Colonic mucosa (tissue), 4 donors: ENCODE measurements at regions not wholly inside any gene's neighbourhood (a gene's known extent, or its start where the extent isn't known, plus 50 kb on each side); places are given as distances from the start of the nearest gene placed in this dataset.
"Not testable (repeated sequence)": the region's sequence is repeated elsewhere in the genome, so short reads cannot be mapped to it uniquely, and the experiment has no call there.

Source experiments
- DNase-seq: peaks from one replicate; pipeline ENCODE4 v3.0.0-alpha.2; 2020
- H3K27ac ChIP-seq: fragments of 200-600 bp; one replicate; pipeline ENCODE4 v1.8.0; 2021
- H3K27me3 ChIP-seq: fragments of 200-600 bp; one replicate; pipeline ENCODE4 v1.8.0; 2021
- H3K36me3 ChIP-seq: fragments of 200-600 bp; one replicate; pipeline ENCODE4 v1.8.0; 2021
- H3K4me1 ChIP-seq: fragments of 200-600 bp; one replicate; pipeline ENCODE4 v1.8.0; 2021; ENCODE audit warnings: mild to moderate bottlenecking
- H3K4me3 ChIP-seq: fragments of 200-600 bp; one replicate; pipeline ENCODE4 v1.8.0; 2021
- H3K9ac ChIP-seq, 2 donors: one replicate each; pipeline ENCODE4 v1.7.0; 2013; ENCODE audit warnings: control low read depth in 2 of 2, low read depth in 2 of 2, low read length in 2 of 2
- H3K9me3 ChIP-seq: fragments of 200-600 bp; one replicate; pipeline ENCODE4 v1.8.0; 2021
- CTCF ChIP-seq: fragments of 200-600 bp; IDR thresholded peaks from one replicate; pipeline ENCODE4 v1.8.0; 2022; ENCODE audit warnings: antibody characterized with exemption, mild to moderate bottlenecking
- intact Hi-C: fragments of 100-400 bp; cut with DNase I; formaldehyde crosslinking; loops from one replicate; pipeline ENCODE4 v1.14.1; 2022
- donor health status: healthy.
- donor health status: DM: no; HTN: no; CAD: no.
- donor health status: DM: no; HTN: no; CAD: no.

- no peak overlapping the region for H3K4me3 ChIP-seq
- intact Hi-C loops = no loop called here
- no peak overlapping the region for H3K9ac ChIP-seq
- no peak for TF ChIP-seq CTCF
- H3K36me3 ChIP-seq = no peaks in the 10 kb centered on the region
- no peak for DNase-seq
- H3K27me3 ChIP-seq = no peaks in the 10 kb centered on the region
- no peak overlapping the region for H3K27ac ChIP-seq
- no peaks in the 10 kb centered on the region for H3K4me1 ChIP-seq
- peaks cover 5% of the 10 kb centered on the region for H3K9me3 ChIP-seq
Measured at GRCh38 chr5:71821029-71821428, 102.0 kb downstream of the CARTPT start.

DNA sequence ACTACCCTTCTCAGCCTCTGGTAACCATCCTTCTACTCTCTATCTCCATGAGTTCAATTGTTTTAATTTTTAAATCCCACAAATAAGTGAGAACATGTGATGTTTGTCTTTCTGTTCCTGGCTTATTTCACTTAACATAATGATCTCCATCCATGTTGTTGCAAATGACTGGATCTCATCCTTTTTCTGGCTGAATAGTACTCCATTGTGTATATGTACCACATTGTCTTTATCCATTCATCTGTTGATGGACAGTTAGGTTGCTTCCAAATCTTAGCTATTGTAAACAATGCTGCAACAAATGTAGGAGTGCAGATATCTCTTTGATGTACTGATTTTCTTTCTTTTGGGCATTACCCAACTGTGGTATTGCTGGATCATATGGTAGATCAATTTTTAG, 103.0 kb downstream of the CARTPT start:
- H3K27ac ChIP-seq, H3K36me3 ChIP-seq, H3K9me3 ChIP-seq, H3K27me3 ChIP-seq, H3K9ac ChIP-seq, H3K4me3 ChIP-seq, intact Hi-C loops, DNase-seq, H3K4me1 ChIP-seq: not testable (repeated sequence)

- Histone ChIP-seq H3K27ac (no peak overlapping the region), H3K4me3 (no peak overlapping the region), H3K36me3 (no peaks in the 10 kb centered on the region), H3K4me1 (no peaks in the 10 kb centered on the region), H3K9me3 (peaks cover 5% of the 10 kb centered on the region), H3K9ac (no peak overlapping the region), H3K27me3 (no peaks in the 10 kb centered on the region)
- no peak for DNase-seq
- TF ChIP-seq CTCF = no peak
- intact Hi-C loops = no loop called here
Measured at GRCh38 chr5:71825992-71826391, 106.9 kb downstream of the CARTPT start.

DNA sequence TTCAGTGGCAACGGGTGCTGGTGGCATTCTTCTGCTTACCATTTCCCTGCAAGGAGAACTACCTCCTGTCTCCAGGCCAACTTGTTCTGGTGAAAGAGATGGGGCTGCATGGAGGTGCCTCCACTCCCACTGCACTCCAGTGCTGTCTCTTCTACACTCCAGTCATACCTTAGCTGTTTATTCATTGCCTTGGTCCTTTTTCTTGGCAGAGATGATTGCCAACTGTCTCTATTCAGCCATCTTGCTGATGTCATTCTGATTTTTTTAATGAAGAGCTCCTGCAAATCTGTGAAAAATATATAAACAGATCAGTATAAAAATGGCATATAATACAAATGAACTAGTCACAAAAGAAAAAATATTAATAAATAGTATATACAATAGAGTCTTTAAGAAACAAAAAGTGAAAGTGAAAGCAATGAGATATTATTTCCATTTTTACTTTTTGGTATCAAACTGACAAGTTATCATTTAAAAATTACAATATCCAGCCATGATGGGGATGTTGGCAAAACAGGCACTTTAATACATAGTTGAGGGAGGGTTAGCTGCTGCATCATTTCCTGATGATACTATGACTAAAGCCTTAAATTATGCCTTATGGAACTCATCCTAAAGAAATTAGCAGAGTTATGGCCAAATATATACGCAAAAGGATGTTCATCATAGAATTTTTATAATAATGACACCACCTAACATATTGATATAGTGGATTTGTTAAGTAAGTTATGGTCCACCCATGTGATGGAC, 109.4 kb downstream of the CARTPT start:
- Histone ChIP-seq H3K9ac (no peak overlapping the region), H3K27me3 (no peaks in the 10 kb centered on the region), H3K4me1 (no peaks in the 10 kb centered on the region), H3K36me3 (no peaks in the 10 kb centered on the region), H3K27ac (no peak overlapping the region), H3K9me3 (peaks cover 5% of the 10 kb centered on the region), H3K4me3 (no peak overlapping the region)
- DNase-seq = no peak
- intact Hi-C loops = no loop called here
- TF ChIP-seq CTCF = no peak

- intact Hi-C loops = no loop called here
- Histone ChIP-seq H3K9me3 (peaks cover 5% of the 10 kb centered on the region), H3K27ac (no peak overlapping the region), H3K4me3 (no peak overlapping the region), H3K9ac (no peak overlapping the region), H3K27me3 (no peaks in the 10 kb centered on the region), H3K4me1 (no peaks in the 10 kb centered on the region), H3K36me3 (no peaks in the 10 kb centered on the region)
- DNase-seq = no peak
- no peak for TF ChIP-seq CTCF
Measured at GRCh38 chr5:71829206-71829605, 110.1 kb downstream of the CARTPT start.

DNA sequence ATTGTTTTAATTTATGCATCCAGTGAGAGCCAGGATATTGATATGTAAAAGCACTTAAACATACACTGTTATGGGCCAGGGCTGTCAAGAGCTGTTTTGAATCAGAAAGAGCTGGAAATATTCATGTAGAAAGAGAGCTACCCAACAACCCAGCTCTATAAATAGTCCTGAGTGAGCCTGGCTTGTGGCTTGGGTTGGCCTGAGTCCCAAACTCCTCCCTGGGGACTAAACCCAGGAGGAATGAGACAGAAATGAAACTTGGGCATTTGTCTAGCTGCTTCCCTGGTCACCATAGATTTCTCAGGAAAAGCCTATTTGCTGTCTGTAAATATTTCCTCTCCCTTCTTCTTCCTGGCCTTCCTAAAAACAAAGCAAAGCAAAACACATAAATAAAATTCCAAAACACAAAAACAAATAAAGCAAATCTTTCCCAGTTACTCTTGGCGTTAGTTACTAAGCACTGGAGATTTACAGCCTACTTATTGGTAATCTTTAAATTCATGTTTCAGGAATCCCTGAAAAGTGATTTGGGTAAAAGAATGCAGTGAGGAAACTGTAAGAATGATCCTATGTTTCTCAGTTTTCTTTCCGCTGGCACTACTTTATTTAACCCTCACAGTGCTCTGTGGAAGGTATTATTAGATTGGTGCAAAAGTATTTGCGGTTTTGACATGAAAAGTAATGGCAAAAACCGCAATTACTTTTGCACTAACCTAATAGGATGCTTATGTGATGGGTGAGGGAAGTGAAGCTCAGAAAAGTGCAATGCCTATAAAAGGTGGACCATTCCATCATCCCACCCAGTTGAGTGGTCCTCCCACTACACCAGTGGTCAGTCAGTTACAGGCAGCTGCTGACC, 111.8 kb downstream of the CARTPT start:
- Histone ChIP-seq H3K27me3 (no peaks in the 10 kb centered on the region), H3K4me1 (no peaks in the 10 kb centered on the region), H3K36me3 (no peaks in the 10 kb centered on the region), H3K9ac (no peak overlapping the region), H3K4me3 (no peak overlapping the region), H3K9me3 (peaks cover under 1% of the 10 kb centered on the region), H3K27ac (no peak overlapping the region)
- intact Hi-C loops = no loop called here
- DNase-seq = peak; percentile 32
- TF ChIP-seq CTCF = no peak
